GM21825 (cell line): ENCODE measurements at regions not wholly inside any gene's neighbourhood (a gene's known extent, or its start where the extent isn't known, plus 50 kb on each side); places are given as distances from the start of the nearest gene placed in this dataset.
"Not testable (repeated sequence)": the region's sequence is repeated elsewhere in the genome, so short reads cannot be mapped to it uniquely, and the experiment has no call there.

Experiments used
- ATAC-seq: cut with Tn5 transposase; IDR thresholded peaks from one replicate; pipeline ENCODE4 v1.9.1; 2021; ENCODE audit warnings: mild to moderate bottlenecking, moderate library complexity; ENCODE audit not compliant: unreplicated experiment

DNA sequence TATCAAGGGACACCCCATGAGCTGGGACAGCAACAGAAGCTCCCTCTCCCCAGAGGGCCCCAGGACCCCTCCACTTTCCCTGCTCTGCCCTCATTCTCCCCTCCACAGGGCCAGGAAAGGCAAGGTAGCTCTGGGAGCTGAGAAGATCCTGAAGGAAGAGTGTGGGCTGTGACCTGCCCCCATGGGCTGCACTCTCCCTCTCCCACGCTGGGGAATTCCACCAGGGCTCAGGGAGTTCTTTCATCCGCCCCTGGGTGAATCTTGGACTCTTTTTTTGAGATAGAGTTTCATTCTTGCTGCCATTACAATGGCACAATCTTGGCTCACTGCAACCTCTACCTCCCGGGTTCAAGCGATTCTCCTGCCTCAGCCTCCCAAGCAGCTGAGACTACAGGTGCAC, 73.8 kb downstream of the C9orf50 start:
- no peak for ATAC-seq

GRCh38 chr9:129545876-129546275, 75.0 kb downstream of the C9orf50 start:
- not testable (repeated sequence) for ATAC-seq

GRCh38 chr9:129544761-129545160, 76.1 kb downstream of the C9orf50 start:
- ATAC-seq, result no peak

GRCh38 chr9:129542741-129543140, 78.2 kb downstream of the C9orf50 start:
- no peak for ATAC-seq

- no peak for ATAC-seq
Observed at GRCh38 chr9:129541270-129541669, 79.6 kb downstream of the C9orf50 start.

DNA sequence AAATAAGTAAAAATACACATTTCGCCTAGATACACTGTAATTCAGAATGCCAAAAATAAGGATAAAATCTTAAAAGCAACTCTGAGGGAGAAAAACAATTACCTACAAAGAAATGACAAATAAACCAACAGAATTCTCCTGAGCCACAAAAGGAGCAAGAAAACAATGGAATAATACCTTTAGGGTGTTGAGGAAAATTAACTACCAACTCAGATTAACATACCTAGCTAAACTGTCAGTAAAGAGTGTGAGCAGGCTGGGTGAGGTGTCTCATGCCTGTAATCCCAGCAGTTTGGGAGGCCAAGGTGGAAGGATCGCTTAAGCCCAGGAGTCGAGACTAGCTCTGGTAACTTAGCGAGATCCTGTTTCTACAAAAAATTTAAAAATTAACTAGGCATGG, 81.5 kb downstream of the C9orf50 start:
- no peak for ATAC-seq

DNA sequence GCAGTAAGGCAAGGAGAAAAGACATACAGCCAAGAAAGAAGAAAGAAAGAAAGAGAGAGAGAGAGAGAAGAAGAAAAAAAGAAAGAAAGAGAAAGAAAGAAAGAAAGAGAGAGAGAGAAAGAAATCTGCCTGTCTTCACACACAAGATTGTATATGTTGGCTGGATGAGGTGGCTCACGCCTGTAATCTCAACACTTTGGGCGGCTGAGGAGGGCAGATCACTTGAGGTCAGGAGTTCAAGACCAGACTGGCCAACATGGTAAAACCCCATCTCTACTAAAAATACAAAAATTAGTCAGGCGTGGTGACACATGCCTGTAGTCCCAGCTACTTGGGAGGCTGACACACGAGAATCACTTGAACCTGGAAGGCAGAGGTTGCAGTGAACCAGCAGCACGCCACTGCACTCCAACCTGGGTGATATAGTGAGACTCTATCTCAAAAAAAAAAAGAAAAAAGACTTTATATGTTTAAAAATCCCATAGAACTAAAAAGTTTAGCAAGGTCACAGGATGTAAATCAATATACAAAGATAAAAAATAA, 89.0 kb downstream of the C9orf50 start:
- not testable (repeated sequence) for ATAC-seq

DNA sequence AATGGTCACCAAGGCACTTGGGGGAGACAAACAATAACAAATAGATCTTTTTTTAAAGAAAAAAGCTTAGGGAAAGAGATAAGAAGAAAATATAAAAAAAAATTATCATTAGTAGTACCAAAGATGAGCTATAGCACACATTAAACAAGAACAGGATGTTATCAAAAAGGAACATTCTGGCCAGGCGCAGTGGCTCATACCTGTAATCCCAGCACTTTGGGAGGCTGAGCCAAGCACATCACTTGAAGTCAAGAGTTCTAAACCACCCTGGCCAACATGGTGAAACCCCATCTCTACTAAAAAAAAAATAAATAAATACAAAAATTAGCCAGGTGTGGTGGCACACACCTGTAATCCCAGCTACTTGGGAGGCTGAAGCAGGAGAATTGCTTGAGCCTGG, 92.9 kb downstream of the C9orf50 start:
- not testable (repeated sequence) for ATAC-seq

DNA sequence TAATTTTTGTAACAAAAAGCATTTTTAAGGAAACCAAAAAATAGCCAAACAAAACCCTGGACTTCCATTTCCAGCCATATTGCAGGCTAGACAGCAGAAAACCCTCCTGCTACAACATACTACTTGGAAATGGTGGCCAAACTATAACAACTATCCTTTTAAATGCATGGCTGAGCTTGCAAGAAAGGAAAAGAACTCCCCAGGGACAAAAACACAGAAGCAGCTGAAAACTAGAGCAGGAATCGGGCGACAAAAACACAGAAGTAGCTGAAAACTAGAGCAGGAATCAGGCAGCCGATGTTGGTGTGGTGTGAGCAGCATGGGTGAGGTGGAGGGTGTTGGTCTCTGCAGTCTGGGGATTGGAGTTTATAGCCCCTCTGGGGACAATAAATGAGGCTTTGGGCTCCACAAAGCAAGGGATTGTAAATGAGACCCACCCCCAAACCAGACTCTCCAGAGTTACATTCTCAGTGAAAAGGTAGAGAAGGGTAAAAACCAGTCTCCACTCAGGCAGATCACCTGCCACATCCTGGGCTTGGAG, 95.2 kb downstream of the C9orf50 start:
- ATAC-seq, result no peak

GRCh38 chr9:129524582-129525270, 96.2 kb downstream of the C9orf50 start:
- no peak for ATAC-seq

DNA sequence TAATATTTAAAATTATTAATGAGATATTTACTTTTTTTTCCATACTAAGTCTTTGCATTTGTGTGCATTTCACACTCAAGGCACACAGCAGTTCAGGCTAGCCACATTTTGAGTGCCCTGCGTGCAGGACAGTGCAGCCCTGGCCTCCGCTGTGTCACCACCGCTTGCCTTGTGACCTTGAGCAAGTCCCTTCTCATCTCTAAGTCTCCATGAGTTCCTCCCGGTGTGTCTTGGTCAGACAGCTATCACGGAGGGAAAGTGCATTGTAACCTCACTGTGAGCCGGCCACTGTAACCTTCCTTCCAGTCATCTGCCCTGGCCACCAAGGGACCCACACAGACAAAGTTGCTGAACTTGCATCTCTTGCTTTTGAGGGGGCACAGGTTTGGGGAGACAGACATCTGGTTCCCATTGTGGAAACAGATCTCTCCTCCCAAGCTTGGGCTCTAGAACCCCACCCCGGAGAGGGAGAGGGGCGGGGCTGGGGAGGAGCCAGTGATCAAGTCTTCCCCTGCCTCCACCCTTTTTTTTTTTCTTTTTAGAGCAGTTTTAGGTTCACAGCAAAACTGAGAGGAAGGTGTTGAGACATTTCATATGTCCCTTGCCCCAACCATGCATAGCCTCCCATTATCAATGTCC, 96.8 kb downstream of the C9orf50 start:
- ATAC-seq, result no peak

GRCh38 chr9:129522351-129522750, 98.5 kb downstream of the C9orf50 start:
- ATAC-seq, result no peak

- no peak for ATAC-seq
Observed at GRCh38 chr9:129520082-129520481, 100.8 kb downstream of the C9orf50 start.

GRCh38 chr9:129518074-129518473, 102.8 kb downstream of the C9orf50 start:
- no peak for ATAC-seq

GRCh38 chr9:129517006-129517405, 103.9 kb downstream of the C9orf50 start:
- no peak for ATAC-seq

- no peak for ATAC-seq
Observed at GRCh38 chr9:129514891-129515290, 106.0 kb downstream of the C9orf50 start.

GRCh38 chr9:129514497-129514867, 106.4 kb downstream of the C9orf50 start:
- no peak for ATAC-seq

DNA sequence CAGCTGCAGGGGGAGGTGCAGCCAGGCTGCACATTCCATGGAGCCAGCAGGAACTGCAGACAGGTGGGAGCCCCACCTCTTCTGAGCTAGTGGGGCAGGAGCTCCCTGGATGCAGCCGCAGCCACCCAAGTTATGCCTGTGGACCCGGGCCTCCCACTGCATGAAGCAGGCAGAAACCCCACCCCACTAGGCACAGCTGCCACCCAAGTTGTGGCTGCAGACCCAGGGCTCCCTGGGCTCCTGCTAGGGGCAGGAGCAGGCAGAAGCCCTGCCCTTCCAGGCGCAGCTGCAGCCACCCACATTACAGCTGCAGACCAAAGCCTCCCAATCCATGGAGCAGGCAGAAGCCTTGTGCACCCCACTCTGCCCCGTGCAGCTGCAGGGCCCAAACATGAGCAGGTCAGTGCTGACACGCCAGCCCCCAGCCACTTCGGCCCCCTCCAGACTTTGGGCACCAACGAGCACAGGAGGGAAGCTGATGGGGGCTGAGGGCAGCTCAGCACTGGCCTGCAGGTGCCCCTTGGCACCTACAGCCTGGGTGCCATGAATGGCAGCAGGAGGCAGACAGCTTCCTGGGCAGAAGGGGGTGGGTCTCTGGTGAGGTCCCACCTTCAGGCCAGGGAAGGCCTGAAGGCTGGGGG, 106.9 kb downstream of the C9orf50 start:
- no peak for ATAC-seq

DNA sequence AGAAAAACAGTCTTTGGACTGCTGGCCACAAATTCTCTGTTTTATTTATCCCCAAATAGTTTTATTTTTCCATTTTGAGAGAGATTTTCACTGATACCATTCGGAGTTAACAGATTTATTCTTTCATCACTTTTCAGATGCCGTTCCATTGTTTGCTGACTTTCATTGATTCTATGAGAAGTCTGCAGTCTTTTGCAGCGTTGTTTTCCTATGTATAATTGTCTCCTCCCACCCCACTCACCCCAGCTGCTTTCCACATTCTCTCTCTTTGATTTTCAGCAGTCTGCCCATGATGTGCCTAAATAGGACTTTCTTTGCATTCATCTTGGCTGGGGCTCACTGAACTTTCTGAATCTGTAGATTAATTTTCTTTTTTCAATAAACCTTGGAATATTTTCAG, 107.6 kb downstream of the C9orf50 start:
- no peak for ATAC-seq

- no peak for ATAC-seq
Observed at GRCh38 chr9:129511285-129511900, 109.5 kb downstream of the C9orf50 start.

GRCh38 chr9:129509533-129509928, 111.4 kb downstream of the C9orf50 start:
- no peak for ATAC-seq
